Thyroid gland (tissue), 4 donors: ENCODE measurements at regions not wholly inside any gene's neighbourhood (a gene's known extent, or its start where the extent isn't known, plus 50 kb on each side); places are given as distances from the start of the nearest gene placed in this dataset.

Experiments used
- DNase-seq, 2 donors: peaks; one replicate each; pipeline ENCODE4 v3.0.0-alpha.2; 2019
- H3K27ac ChIP-seq, 3 donors: fragments of 200-600 bp; sonication (generic); 1 replicate in 2 of 3; 2 replicates in 1 of 3; pipeline ENCODE4 v1.5.1; 2016 to 2019; ENCODE audit warnings: mild to moderate bottlenecking in 1 of 3, moderate library complexity in 1 of 3
- H3K27me3 ChIP-seq: fragments of 200-600 bp; sonication (generic); one replicate; pipeline ENCODE4 v1.5.1; 2019
- H3K36me3 ChIP-seq, 2 donors: fragments of 200-600 bp; sonication (generic); one replicate each; pipeline ENCODE4 v1.5.1; 2016 to 2019
- H3K4me1 ChIP-seq, 2 donors: fragments of 200-600 bp; sonication (generic); one replicate each; pipeline ENCODE4 v1.5.1; 2017 to 2019
- H3K4me3 ChIP-seq, 3 donors: fragments of 200-600 bp; sonication (generic); replicated peaks in 1 of 3; 1 replicate in 2 of 3; 2 replicates in 1 of 3; pipeline ENCODE4 v1.5.1; 2016; ENCODE audit warnings: mild to moderate bottlenecking in 1 of 3
- H3K9me3 ChIP-seq: fragments of 200-600 bp; sonication (generic); one replicate; pipeline ENCODE4 v1.5.1; 2017
- POLR2A ChIP-seq, 2 donors: fragments of 450-650 bp; IDR thresholded peaks; one replicate each; pipeline ENCODE4 v1.6.1; 2017; ENCODE audit warnings: antibody characterized with exemption in 2 of 2, mild to moderate bottlenecking in 2 of 2, moderate library complexity in 1 of 2
- WGBS, 2 donors: methylation state at CpG; one replicate each; pipeline ENCODE4 v1.1.5; 2017; 5-methylcytosine and 5-hydroxymethylcytosine counted together
- intact Hi-C: fragments of 100-400 bp; cut with DNase I; formaldehyde crosslinking; loops from one replicate; pipeline ENCODE4 v1.15.1; 2023
- TF ChIP-seq, protein P1 (sequence below), 6 experiments: fragments of 200-600 bp in 3 of 6; fragments of 450-650 bp in 3 of 6; sonication (generic) in 3 of 6; IDR thresholded peaks; one replicate each; pipeline ENCODE4 v1.5.1; 2016 to 2019; ENCODE audit warnings: antibody characterized with exemption in 6 of 6, mild to moderate bottlenecking in 2 of 6, inconsistent platforms in 1 of 6, moderate library complexity in 1 of 6

DNA sequence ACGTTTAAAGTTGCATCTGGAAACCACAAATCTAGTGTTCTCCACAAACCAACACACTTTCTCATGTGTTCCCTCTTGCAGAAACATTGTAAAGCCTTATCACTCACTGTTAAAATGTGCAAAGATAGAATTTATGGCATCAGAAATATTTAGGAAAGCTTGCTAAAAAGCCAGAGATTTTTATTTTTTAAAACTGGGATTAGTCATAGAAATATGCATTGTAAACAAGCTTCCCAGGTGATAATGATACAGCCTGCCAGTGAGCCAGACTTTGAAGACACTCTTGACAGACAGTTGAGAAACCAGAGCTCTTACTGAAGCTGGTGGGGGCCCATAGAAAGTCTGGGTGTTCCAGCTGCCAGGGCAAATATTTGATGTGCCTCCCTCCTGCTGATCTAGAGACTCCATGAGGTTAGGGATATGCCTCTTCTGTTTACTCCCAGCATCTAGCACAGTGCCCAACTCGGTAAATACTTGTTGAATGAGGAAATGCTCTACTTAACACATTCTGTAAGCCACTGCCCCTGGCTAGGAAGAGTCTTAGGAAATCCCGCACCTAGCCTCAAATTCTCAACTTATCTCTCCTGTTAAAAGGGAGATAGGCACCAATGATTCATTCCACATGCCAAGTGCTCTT lies 179.0 kb upstream of the RASGEF1B start:
- DNase-seq = no peak
- 47 to 57% methylated on average over 3 of the region's 3 CpGs for WGBS, 2 donors
- H3K4me1 ChIP-seq = peaks cover 18 to 34% of the 10 kb centered on the region in 2 donors
- H3K4me3 ChIP-seq = no peak overlapping the region
- no peak overlapping the region for H3K27ac ChIP-seq
- no peaks in the 10 kb centered on the region for H3K9me3 ChIP-seq
- H3K36me3 ChIP-seq = no peaks in the 10 kb centered on the region
- H3K27me3 ChIP-seq = no peaks in the 10 kb centered on the region
- intact Hi-C loops = no loop called here
- TF ChIP-seq POLR2A (IDR thresholded peaks at IDR 0.05) = no peak
- TF ChIP-seq, protein P1, sequence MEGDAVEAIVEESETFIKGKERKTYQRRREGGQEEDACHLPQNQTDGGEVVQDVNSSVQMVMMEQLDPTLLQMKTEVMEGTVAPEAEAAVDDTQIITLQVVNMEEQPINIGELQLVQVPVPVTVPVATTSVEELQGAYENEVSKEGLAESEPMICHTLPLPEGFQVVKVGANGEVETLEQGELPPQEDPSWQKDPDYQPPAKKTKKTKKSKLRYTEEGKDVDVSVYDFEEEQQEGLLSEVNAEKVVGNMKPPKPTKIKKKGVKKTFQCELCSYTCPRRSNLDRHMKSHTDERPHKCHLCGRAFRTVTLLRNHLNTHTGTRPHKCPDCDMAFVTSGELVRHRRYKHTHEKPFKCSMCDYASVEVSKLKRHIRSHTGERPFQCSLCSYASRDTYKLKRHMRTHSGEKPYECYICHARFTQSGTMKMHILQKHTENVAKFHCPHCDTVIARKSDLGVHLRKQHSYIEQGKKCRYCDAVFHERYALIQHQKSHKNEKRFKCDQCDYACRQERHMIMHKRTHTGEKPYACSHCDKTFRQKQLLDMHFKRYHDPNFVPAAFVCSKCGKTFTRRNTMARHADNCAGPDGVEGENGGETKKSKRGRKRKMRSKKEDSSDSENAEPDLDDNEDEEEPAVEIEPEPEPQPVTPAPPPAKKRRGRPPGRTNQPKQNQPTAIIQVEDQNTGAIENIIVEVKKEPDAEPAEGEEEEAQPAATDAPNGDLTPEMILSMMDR (IDR thresholded peaks at IDR 0.05) = no peak

- intact Hi-C loops = no loop called here
- H3K9me3 ChIP-seq = no peaks in the 10 kb centered on the region
- DNase-seq = peak; percentile 32 to 64
- no peak overlapping the region for H3K27ac ChIP-seq
- H3K4me1 ChIP-seq = peaks cover 18 to 34% of the 10 kb centered on the region in 2 donors
- no peaks in the 10 kb centered on the region for H3K36me3 ChIP-seq
- H3K4me3 ChIP-seq = no peak overlapping the region
- no peak for TF ChIP-seq POLR2A (IDR thresholded peaks at IDR 0.05)
- TF ChIP-seq, protein P1 (IDR thresholded peaks at IDR 0.05) = no peak
- H3K27me3 ChIP-seq = no peaks in the 10 kb centered on the region
- WGBS, 2 donors = 29 to 35% methylated on average over 4 of the region's 4 CpGs
These were observed 177.0 kb upstream of the RASGEF1B start for GRCh38 chr4:81648576-81649275.

GRCh38 chr4:81647388-81647787 lies 175.7 kb upstream of the RASGEF1B start:
- peaks cover 14 to 28% of the 10 kb centered on the region in 2 donors for H3K4me1 ChIP-seq
- H3K27ac ChIP-seq = no peak overlapping the region
- 92 to 93% methylated on average over 2 of the region's 2 CpGs for WGBS, 2 donors

DNA sequence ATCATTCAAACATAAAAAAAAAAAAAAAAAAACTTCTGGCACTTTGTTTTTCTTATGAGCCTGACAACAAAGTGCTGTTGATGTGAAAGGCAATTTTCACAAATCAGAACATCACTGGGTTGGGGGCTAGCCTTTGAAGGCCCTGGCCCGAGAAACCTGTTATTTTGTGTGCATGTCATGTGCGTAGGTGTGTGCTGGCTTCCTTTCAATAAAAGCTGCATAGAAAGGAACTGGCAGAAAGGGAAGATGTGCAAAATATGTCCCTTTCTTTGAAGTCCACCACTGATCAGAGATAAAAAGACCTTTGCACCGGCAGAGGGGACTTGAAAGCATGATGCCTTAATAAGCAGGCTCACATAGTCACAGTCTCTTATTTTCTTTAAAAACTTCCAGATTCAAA lies 170.8 kb upstream of the RASGEF1B start:
- Histone ChIP-seq H3K27ac (no peak overlapping the region), H3K36me3 (no peaks in the 10 kb centered on the region), H3K9me3 (no peaks in the 10 kb centered on the region), H3K27me3 (no peaks in the 10 kb centered on the region), H3K4me1 (no peaks in the 10 kb centered on the region), H3K4me3 (no peak overlapping the region)
- TF ChIP-seq, protein P1 (IDR thresholded peaks at IDR 0.05) = no peak
- TF ChIP-seq POLR2A (IDR thresholded peaks at IDR 0.05) = no peak
- DNase-seq = no peak
- 83 to 86% methylated on average over 3 of the region's 3 CpGs for WGBS, 2 donors
- intact Hi-C loops = no loop called here

More at GRCh38 chr4:81647388-81647787, 175.7 kb upstream of the RASGEF1B start:
- DNase-seq = no peak
- H3K9me3 ChIP-seq = no peaks in the 10 kb centered on the region
- H3K27me3 ChIP-seq = no peaks in the 10 kb centered on the region
- H3K4me3 ChIP-seq = no peak overlapping the region
- intact Hi-C loops = no loop called here
- no peaks in the 10 kb centered on the region for H3K36me3 ChIP-seq
- no peak for TF ChIP-seq POLR2A (IDR thresholded peaks at IDR 0.05)
- TF ChIP-seq, protein P1 (IDR thresholded peaks at IDR 0.05) = no peak

- no peak for DNase-seq
- H3K27ac ChIP-seq = no peak overlapping the region
- H3K36me3 ChIP-seq = no peaks in the 10 kb centered on the region
- no peaks in the 10 kb centered on the region for H3K9me3 ChIP-seq
- no peak for TF ChIP-seq POLR2A (IDR thresholded peaks at IDR 0.05)
- TF ChIP-seq, protein P1 (IDR thresholded peaks at IDR 0.05) = no peak
- intact Hi-C loops = no loop called here
- H3K27me3 ChIP-seq = no peaks in the 10 kb centered on the region
- 91 to 100% methylated on average over 1 of the region's 1 CpG for WGBS, 2 donors
- H3K4me3 ChIP-seq = no peak overlapping the region
- no peaks in the 10 kb centered on the region for H3K4me1 ChIP-seq
These were observed 167.5 kb upstream of the RASGEF1B start for GRCh38 chr4:81639248-81639647.
